GM12891 (cell line): ENCODE measurements at regions not wholly inside any gene's neighbourhood (a gene's known extent, or its start where the extent isn't known, plus 50 kb on each side); places are given as distances from the start of the nearest gene placed in this dataset.

Source experiments
- POLR2A ChIP-seq: IDR thresholded peaks from 2 replicates; pipeline ENCODE4 v1.6.1; 2011; ENCODE audit warnings: low read depth, low read length, control low read depth
- POLR2AphosphoS5 ChIP-seq: IDR thresholded peaks from 2 replicates; pipeline ENCODE4 v1.6.1; 2011; ENCODE audit warnings: low read depth, low read length, control low read depth
- POU2F2 ChIP-seq: IDR thresholded peaks from 2 replicates; pipeline ENCODE4 v1.6.1; 2011; ENCODE audit warnings: low read depth, mild to moderate bottlenecking, control low read depth, low read length, moderate library complexity

- TF ChIP-seq POLR2AphosphoS5 (no peak), POLR2A (no peak), POU2F2 (no peak)
Observed at GRCh38 chr10:89870936-89871335, 169.5 kb downstream of the KIF20B start.
